ENCODE measurements at regions not wholly inside any gene's neighbourhood (a gene's known extent, or its start where the extent isn't known, plus 50 kb on each side); places are given as distances from the start of the nearest gene placed in this dataset.

DNA sequence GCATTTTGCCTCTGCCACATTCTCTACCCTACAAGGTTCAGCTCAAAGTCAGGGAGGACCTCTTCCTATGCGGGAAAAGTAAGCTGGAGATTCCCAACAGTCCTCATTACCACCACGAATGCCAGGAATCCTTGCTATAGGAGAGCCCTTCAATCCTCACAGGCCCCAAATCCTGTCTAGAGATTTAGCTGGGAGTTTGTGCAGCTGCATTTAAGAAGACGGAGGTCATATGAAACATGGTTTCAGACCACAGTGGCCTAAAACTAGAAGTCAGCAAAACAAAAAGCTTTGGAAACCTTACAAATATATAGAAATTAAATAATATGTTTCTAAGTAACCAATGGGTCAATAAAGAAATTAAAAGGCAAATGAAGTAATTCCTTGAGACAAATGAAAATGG lies 415.3 kb upstream of the SETBP1 start:
- H3K36me3 Mint-ChIP-seq = peaks cover 0 to 16% (median 1%) of the 10 kb centered on the region in 3 donors
- H3K9me3 Mint-ChIP-seq = peaks cover 6 to 37% (median 15%) of the 10 kb centered on the region in 9 donors
- ATAC-seq = no peak
- DNase-seq = no peak
- H3K27me3 Mint-ChIP-seq = no peaks in the 10 kb centered on the region
- POLR2A ChIA-PET = no interaction called here
- H3K4me3 Mint-ChIP-seq = no peak overlapping the region
- H3K4me1 Mint-ChIP-seq = peaks cover 0 to 2% (median 0%) of the 10 kb centered on the region in 4 donors
- no peak overlapping the region for H3K27ac Mint-ChIP-seq

DNA sequence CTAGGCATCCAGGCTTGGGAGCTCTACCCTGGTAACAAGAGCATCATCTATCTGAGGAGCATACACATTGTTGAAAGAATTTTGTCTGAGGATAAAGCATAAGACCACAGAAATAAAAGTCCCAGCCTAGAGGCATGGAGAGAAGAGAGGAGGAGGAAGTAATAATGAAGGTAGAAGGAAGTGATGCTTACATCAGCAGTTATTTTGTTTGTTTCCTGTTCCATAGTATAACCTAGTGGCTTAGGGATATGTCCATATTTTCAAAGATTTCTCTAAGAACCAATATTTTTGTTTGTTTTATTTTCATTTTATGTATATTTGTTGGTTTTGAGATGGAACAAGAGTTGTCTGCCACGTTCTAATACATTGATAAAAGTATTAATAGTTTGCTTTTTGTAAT lies 407.4 kb upstream of the SETBP1 start:
- no peak for ATAC-seq
- Mint-ChIP-seq H3K4me1 (no peaks in the 10 kb centered on the region), H3K4me3 (no peak overlapping the region), H3K27me3 (no peaks in the 10 kb centered on the region), H3K27ac (no peak overlapping the region), H3K36me3 (no peaks in the 10 kb centered on the region), H3K9me3 (peaks cover 0 to 9% (median 1%) of the 10 kb centered on the region in 9 donors)
- DNase-seq = no peak
- POLR2A ChIA-PET = no interaction called here

GRCh38 chr18:44280479-44280878 lies 400.2 kb upstream of the SETBP1 start:
- POLR2A ChIA-PET = no interaction called here
- Mint-ChIP-seq H3K27me3 (no peaks in the 10 kb centered on the region), H3K9me3 (peaks cover 0 to 11% (median 0%) of the 10 kb centered on the region in 9 donors), H3K27ac (no peak overlapping the region), H3K4me1 (no peaks in the 10 kb centered on the region), H3K36me3 (no peaks in the 10 kb centered on the region), H3K4me3 (no peak overlapping the region)
- ATAC-seq (no peak), DNase-seq (no peak)

DNA sequence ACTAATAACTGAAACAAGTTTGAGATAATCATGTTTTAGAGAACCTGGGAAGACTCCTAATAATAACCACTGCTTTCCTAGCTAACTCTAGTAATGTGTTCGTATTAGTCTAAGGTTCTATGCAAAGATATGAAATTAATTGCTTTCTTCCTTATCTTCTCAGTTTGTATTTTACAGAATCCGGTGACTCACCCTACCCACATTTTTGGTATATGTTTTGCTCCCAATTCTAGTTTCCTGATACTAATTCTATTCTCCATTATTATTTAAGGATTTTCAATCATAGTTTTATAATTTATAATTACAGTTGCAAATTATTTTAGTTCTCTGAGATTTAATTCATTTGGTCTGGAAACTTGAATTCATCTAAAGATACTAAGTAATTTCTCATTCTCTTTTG lies 394.6 kb upstream of the SETBP1 start:
- Mint-ChIP-seq H3K4me1 (no peaks in the 10 kb centered on the region), H3K4me3 (no peak overlapping the region), H3K27ac (no peak overlapping the region), H3K9me3 (peaks cover 0 to 4% (median 0%) of the 10 kb centered on the region in 9 donors), H3K36me3 (no peaks in the 10 kb centered on the region), H3K27me3 (peaks cover 0 to 4% (median 0%) of the 10 kb centered on the region in 5 donors)
- DNase-seq = no peak
- POLR2A ChIA-PET = no interaction called here
- ATAC-seq = no peak

GRCh38 chr18:44290366-44290977 lies 390.2 kb upstream of the SETBP1 start:
- Mint-ChIP-seq H3K4me1 (no peaks in the 10 kb centered on the region), H3K27me3 (peaks cover 0 to 4% (median 0%) of the 10 kb centered on the region in 5 donors), H3K27ac (no peak overlapping the region), H3K36me3 (no peaks in the 10 kb centered on the region), H3K4me3 (no peak overlapping the region), H3K9me3 (peaks cover 0 to 9% (median 0%) of the 10 kb centered on the region in 9 donors)
- no peak for DNase-seq
- ATAC-seq = no peak
- POLR2A ChIA-PET = no interaction called here

DNA sequence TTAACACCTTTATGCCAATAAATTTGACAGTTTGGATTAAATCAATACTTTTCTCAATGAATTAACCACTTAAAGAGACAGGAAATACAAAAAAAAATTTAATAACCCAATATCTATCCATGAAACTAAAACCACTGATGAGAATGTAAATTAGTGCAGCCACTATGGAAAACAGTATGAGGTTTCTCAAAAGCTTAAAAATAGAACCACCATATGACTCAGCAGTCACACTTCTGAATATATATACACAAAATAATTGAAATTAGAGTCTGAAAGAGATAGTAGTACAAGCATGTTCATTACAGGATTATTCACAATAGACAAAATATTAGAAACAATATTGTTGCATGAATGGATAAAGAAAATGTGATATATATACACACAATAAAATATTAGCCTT lies 382.1 kb upstream of the SETBP1 start:
- peaks cover 0 to 11% (median 0%) of the 10 kb centered on the region in 9 donors for H3K9me3 Mint-ChIP-seq

GRCh38 chr18:44309185-44309584 lies 371.5 kb upstream of the SETBP1 start:
- H3K4me1 Mint-ChIP-seq = no peaks in the 10 kb centered on the region
- no peaks in the 10 kb centered on the region for H3K36me3 Mint-ChIP-seq
- DNase-seq (no peak), ATAC-seq (no peak)
- no peak overlapping the region for H3K27ac Mint-ChIP-seq
- POLR2A ChIA-PET = no interaction called here
- H3K27me3 Mint-ChIP-seq = no peaks in the 10 kb centered on the region
- H3K9me3 Mint-ChIP-seq = peaks cover 0 to 14% (median 0%) of the 10 kb centered on the region in 9 donors
- no peak overlapping the region for H3K4me3 Mint-ChIP-seq

More for the DNA sequence above, 382.1 kb upstream of the SETBP1 start:
- ATAC-seq (no peak), DNase-seq (no peak)
- no peaks in the 10 kb centered on the region for H3K27me3 Mint-ChIP-seq
- H3K4me1 Mint-ChIP-seq = no peaks in the 10 kb centered on the region
- no peak overlapping the region for H3K4me3 Mint-ChIP-seq
- no peaks in the 10 kb centered on the region for H3K36me3 Mint-ChIP-seq
- POLR2A ChIA-PET = no interaction called here
- H3K27ac Mint-ChIP-seq = no peak overlapping the region

DNA sequence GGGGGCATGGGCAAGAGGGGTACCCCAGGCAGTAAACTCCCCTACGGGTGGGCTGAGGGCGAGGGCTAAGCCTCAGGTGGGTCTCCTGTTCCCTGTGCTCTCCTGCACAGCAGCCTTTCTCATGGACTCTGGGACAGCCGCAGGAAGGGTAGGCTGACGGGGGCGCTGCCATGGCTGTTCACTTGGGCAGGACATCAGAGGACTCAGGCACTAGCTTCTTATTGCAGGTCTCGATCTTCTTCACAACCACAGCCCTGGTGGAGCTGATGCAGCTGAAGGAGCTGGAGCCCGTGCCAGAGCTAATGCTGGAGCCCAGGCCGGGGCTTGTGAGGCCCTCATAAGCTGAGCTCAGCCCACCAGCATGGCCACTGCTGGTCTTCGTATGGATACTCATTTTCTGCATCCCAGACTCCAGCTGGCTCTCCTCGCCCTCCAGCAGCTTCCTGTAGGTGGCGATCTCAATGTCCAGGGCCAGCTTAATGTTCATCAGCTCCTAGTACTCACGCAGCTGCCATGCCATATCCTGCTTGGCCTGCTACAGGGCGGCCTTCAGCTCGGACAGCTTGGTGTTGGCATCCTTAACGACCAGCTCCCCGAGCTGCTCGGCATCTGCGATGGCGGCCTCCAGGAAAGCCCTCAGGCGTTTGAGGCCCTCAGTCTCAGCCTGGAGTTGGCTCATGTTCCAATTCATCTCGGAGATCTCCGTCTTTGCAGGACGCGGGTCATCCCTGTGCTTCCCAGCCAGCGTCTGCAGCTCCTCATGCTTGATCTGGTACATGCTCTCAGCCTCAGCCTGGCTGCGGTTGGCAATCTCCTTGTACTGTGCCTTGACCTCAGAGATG lies 359.8 kb upstream of the SETBP1 start:
- peaks cover 0 to 4% (median 0%) of the 10 kb centered on the region in 5 donors for H3K27me3 Mint-ChIP-seq
- peaks cover 0 to 2% (median 0%) of the 10 kb centered on the region in 9 donors for H3K9me3 Mint-ChIP-seq
- H3K4me3 Mint-ChIP-seq = no peak overlapping the region
- H3K36me3 Mint-ChIP-seq = no peaks in the 10 kb centered on the region
- no peak for DNase-seq
- ATAC-seq = no peak
- H3K27ac Mint-ChIP-seq = no peak overlapping the region
- H3K4me1 Mint-ChIP-seq = no peaks in the 10 kb centered on the region
- POLR2A ChIA-PET = no interaction called here

GRCh38 chr18:44321868-44322590 lies 358.7 kb upstream of the SETBP1 start:
- POLR2A ChIA-PET = no interaction called here
- H3K36me3 Mint-ChIP-seq = no peaks in the 10 kb centered on the region
- ATAC-seq (no peak), DNase-seq (no peak)
- H3K4me1 Mint-ChIP-seq = no peaks in the 10 kb centered on the region
- no peak overlapping the region for H3K27ac Mint-ChIP-seq
- H3K9me3 Mint-ChIP-seq = peaks cover 0 to 2% (median 0%) of the 10 kb centered on the region in 9 donors
- H3K4me3 Mint-ChIP-seq = no peak overlapping the region
- H3K27me3 Mint-ChIP-seq = peaks cover 0 to 4% (median 0%) of the 10 kb centered on the region in 5 donors

DNA sequence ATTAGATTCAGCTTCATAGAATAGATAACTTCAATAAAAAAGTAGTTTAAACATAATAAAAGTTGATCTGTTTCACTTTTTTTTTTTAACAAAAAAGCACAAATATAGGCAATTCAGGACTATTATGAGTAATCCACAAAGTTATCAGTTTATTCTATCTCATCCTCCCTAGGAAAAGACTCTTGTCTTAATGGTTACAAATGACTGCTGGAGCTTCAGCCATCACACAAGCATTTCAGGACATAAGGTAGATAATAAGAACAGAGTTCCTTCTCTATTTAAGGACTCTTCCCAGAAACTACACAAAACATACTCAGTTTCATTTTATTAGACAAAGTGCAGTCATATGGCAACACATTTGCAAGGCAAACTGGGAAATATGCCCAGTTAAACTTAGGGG lies 357.6 kb upstream of the SETBP1 start:
- Mint-ChIP-seq H3K4me1 (no peaks in the 10 kb centered on the region), H3K36me3 (no peaks in the 10 kb centered on the region), H3K27ac (no peak overlapping the region), H3K27me3 (peaks cover 0 to 4% (median 0%) of the 10 kb centered on the region in 5 donors), H3K4me3 (no peak overlapping the region), H3K9me3 (peaks cover 0 to 2% (median 0%) of the 10 kb centered on the region in 9 donors)
- DNase-seq (no peak), ATAC-seq (no peak)
- POLR2A ChIA-PET = no interaction called here

DNA sequence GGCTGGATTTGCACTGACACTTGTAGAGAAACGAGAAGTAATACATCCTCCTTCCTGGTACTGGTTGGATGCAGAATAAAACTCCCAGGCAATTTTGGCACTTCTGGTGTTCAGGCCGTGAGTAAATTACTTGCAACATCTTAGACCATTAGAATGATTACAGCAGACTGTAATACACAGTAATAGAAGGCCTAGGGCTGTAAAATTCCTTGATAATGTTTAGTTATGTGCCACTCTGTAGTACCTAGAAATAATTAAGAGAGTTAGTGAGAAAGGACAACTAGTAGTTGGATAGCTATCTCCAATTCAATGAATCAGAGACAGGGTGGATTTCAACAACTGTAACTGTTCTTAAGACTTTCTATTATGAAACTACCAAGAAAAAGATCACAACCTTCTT lies 356.3 kb upstream of the SETBP1 start:
- no peaks in the 10 kb centered on the region for H3K4me1 Mint-ChIP-seq
- no peaks in the 10 kb centered on the region for H3K36me3 Mint-ChIP-seq
- ATAC-seq (no peak), DNase-seq (no peak)
- peaks cover 0 to 4% (median 0%) of the 10 kb centered on the region in 9 donors for H3K9me3 Mint-ChIP-seq
- no peak overlapping the region for H3K27ac Mint-ChIP-seq
- POLR2A ChIA-PET = no interaction called here
- H3K27me3 Mint-ChIP-seq = peaks cover 0 to 4% (median 0%) of the 10 kb centered on the region in 5 donors
- H3K4me3 Mint-ChIP-seq = no peak overlapping the region

DNA sequence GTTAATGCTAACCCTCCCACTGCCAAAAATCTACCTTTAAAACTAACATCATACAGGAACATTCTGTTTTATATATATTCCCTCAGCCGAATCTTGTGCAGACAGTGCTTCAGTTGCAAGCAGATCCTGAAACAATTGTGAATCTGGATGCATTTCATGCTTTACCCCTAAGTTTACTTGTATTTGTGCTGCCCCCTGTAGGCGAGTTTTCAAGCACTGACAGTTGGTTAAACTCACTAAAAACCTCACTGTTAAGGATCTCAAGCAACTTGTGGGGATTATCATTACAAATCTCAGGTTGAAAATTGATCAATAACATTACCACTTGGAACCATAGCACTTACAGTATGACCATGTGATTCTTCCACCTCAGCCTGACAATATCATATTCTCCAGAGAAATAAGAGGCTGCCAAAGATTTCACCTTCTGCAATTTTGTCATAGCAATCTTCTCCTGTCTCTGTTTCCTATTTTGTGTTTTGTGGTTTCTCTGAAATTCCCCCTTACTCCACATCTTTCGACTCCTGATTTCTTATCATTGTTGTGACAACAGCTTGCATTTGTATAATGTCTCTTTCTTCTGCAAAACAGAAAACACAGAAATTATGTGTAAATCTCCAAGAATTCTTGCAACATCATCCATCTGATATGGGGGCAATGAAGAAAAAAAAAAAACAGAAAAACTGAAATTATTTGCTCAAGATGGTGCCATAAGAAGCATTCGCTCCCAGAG lies 354.6 kb upstream of the SETBP1 start:
- Mint-ChIP-seq H3K9me3 (peaks cover 0 to 5% (median 4%) of the 10 kb centered on the region in 9 donors), H3K4me1 (no peaks in the 10 kb centered on the region), H3K4me3 (no peak overlapping the region), H3K27ac (no peak overlapping the region), H3K27me3 (peaks cover 0 to 4% (median 0%) of the 10 kb centered on the region in 5 donors), H3K36me3 (no peaks in the 10 kb centered on the region)
- POLR2A ChIA-PET = no interaction called here
- no peak for ATAC-seq
- no peak for DNase-seq
